ENCODE measurements at regions not wholly inside any gene's neighbourhood (a gene's known extent, or its start where the extent isn't known, plus 50 kb on each side); places are given as distances from the start of the nearest gene placed in this dataset.
"Not testable (repeated sequence)": the region's sequence is repeated elsewhere in the genome, so short reads cannot be mapped to it uniquely, and the experiment has no call there.

- DNase-seq, result no peak
Measured at GRCh38 chr6:84348801-84349200, 121.4 kb upstream of the CEP162 start.

- DNase-seq, result no peak
Measured at GRCh38 chr6:84346372-84346771, 118.9 kb upstream of the CEP162 start.

GRCh38 chr6:84344005-84344404 is 116.6 kb upstream of the CEP162 start:
- no peak for DNase-seq

GRCh38 chr6:84340422-84340821 is 113.0 kb upstream of the CEP162 start:
- no peak for DNase-seq

- DNase-seq, result no peak
Measured at GRCh38 chr6:84333842-84334241, 106.4 kb upstream of the CEP162 start.

GRCh38 chr6:84332139-84333034 is 104.9 kb upstream of the CEP162 start:
- DNase-seq, result no peak

GRCh38 chr6:84330325-84330724 is 102.9 kb upstream of the CEP162 start:
- no peak for DNase-seq

- DNase-seq, result no peak
Measured at GRCh38 chr6:84329516-84329915, 102.1 kb upstream of the CEP162 start.

GRCh38 chr6:84329077-84329476 is 101.6 kb upstream of the CEP162 start:
- no peak for DNase-seq

- DNase-seq, result no peak
Measured at GRCh38 chr6:84317463-84317862, 90.0 kb upstream of the CEP162 start.

GRCh38 chr6:84314377-84314898 is 87.0 kb upstream of the CEP162 start:
- DNase-seq, result no peak

GRCh38 chr6:84309336-84309735 is 81.9 kb upstream of the CEP162 start:
- DNase-seq, result no peak

- DNase-seq, result no peak
Measured at GRCh38 chr6:84304881-84305280, 77.4 kb upstream of the CEP162 start.

GRCh38 chr6:84291033-84291432 is 63.6 kb upstream of the CEP162 start:
- DNase-seq, result not testable (repeated sequence)

- DNase-seq, result no peak
Measured at GRCh38 chr6:84284428-84285049, 57.1 kb upstream of the CEP162 start.

- DNase-seq, result no peak
Measured at GRCh38 chr6:84282550-84282949, 55.1 kb upstream of the CEP162 start.

GRCh38 chr6:84280639-84281038 is 53.2 kb upstream of the CEP162 start:
- DNase-seq, result no peak

- no peak for DNase-seq
Measured at GRCh38 chr6:84280030-84280429, 52.6 kb upstream of the CEP162 start.

GRCh38 chr6:84278321-84278998 is 51.0 kb upstream of the CEP162 start:
- no peak for DNase-seq

Data from RPMI8226 (cell line).